HepG2 (cell line): ENCODE measurements at regions not wholly inside any gene's neighbourhood (a gene's known extent, or its start where the extent isn't known, plus 50 kb on each side); places are given as distances from the start of the nearest gene placed in this dataset.

ENCODE experiments used
- ATAC-seq: fragments of 200-7000 bp; cut with Tn5 transposase; 3 replicates; pipeline ENCODE4 v1.9.1; 2020; ENCODE audit warnings: mild to moderate bottlenecking, moderate library complexity
- BruUV-seq: library from RNA; stranded (reverse); fragments of 400-500 nt; replicated peaks from 2 replicates; lab custom pipeline; 2021; lab: Mats Ljungman, UMichigan
- CTCF ChIA-PET: fragments of 300-600 bp; formaldehyde crosslinking; extraction: SDS; loops from one replicate; lab custom pipeline; 2021; ENCODE audit warnings: low total read pairs, inconsistent platforms, low intra/inter-chr PET ratio; lab: Yijun Ruan, JAX
- POLR2A ChIA-PET: fragments of 350-600 bp; sonication (Branson Sonifier 250); formaldehyde crosslinking; loops from one replicate; lab custom pipeline; 2020; ENCODE audit warnings: antibody characterized with exemption, inconsistent platforms; lab: Yijun Ruan, JAX
- DNase-seq: peaks from one replicate; pipeline ENCODE4 v3.0.0-alpha.2; 2015; ENCODE audit warnings: low spot score
- FAIRE-seq: peaks from 3 replicates; lab custom pipeline; 2011; peaks lifted over from hg19 to GRCh38; lab: Jason Lieb, UNC
- H2AFZ ChIP-seq: one replicate; pipeline ENCODE4 v1.6.1; 2011; ENCODE audit warnings: low read length, inconsistent platforms
- H3K27ac ChIP-seq: fragments of 300-600 bp; 3 replicates; pipeline ENCODE4 v1.8.0; 2011; ENCODE audit warnings: mixed run types, mild to moderate bottlenecking, mixed read lengths, low read length, inconsistent platforms; ENCODE audit not compliant: insufficient read depth; ENCODE audit errors: extremely low read length
- H3K27me3 ChIP-seq, 2 experiments: fragments of 200-600 bp in 1 of 2; 2 replicates in 1 of 2; 3 replicates in 1 of 2; pipeline versions ENCODE4 v1.6.0 to v1.8.0; 2011; ENCODE audit warnings: low read length in 2 of 2, mild to moderate bottlenecking in 2 of 2, moderate library complexity in 2 of 2, inconsistent platforms in 1 of 2; ENCODE audit not compliant: insufficient read depth in 2 of 2, control insufficient read depth in 1 of 2
- H3K36me3 ChIP-seq, 2 experiments: fragments of 200-600 bp in 1 of 2; replicated peaks in 1 of 2; 2 replicates in 1 of 2; 3 replicates in 1 of 2; pipeline versions ENCODE4 v1.5.1 to v1.8.0; 2011; ENCODE audit warnings: low read length in 2 of 2, inconsistent platforms in 1 of 2; ENCODE audit not compliant: insufficient read depth in 2 of 2, control insufficient read depth in 1 of 2
- H3K4me1 ChIP-seq: 2 replicates; pipeline ENCODE4 v1.5.1; 2012; ENCODE audit warnings: low read length, inconsistent platforms; ENCODE audit not compliant: insufficient read depth
- H3K4me2 ChIP-seq: 2 replicates; pipeline ENCODE4 v1.6.0; 2011; ENCODE audit warnings: low read depth, low read length, inconsistent platforms
- H3K4me3 ChIP-seq, 3 experiments: fragments of 200-600 bp in 1 of 3; sonication (generic), shearing (Covaris generic) in 1 of 3; replicated peaks in 1 of 3; 2 replicates each; pipeline ENCODE4 v1.5.1; 2011 to 2016; ENCODE audit warnings: low read length in 3 of 3, inconsistent platforms in 2 of 3, low read depth in 2 of 3, mild to moderate bottlenecking in 2 of 3, control low read depth in 1 of 3, mixed read lengths in 1 of 3; ENCODE audit not compliant: insufficient read depth in 1 of 3
- H3K79me2 ChIP-seq: one replicate; pipeline ENCODE4 v1.6.1; 2011; ENCODE audit warnings: low read length, inconsistent platforms; ENCODE audit not compliant: insufficient read depth
- H3K9ac ChIP-seq: 2 replicates; pipeline ENCODE4 v1.6.0; 2011; ENCODE audit warnings: mild to moderate bottlenecking, low read depth, low read length, inconsistent platforms; ENCODE audit not compliant: insufficient read depth
- H3K9me3 ChIP-seq: 2 replicates; pipeline ENCODE4 v1.5.1; 2012; ENCODE audit warnings: mild to moderate bottlenecking, low read length
- H4K20me1 ChIP-seq: 2 replicates; pipeline ENCODE4 v1.6.0; 2011; ENCODE audit warnings: inconsistent platforms, mild to moderate bottlenecking, low read length, moderate library complexity; ENCODE audit not compliant: insufficient read depth
- CENPBD1 ChIP-seq: sonication (generic); formaldehyde crosslinking; IDR thresholded peaks from 2 replicates; pipeline ENCODE4 v1.8.0; 2022; ENCODE audit warnings: missing genetic modification reagents, low read depth, mild to moderate bottlenecking, borderline replicate concordance
- HNF1A ChIP-seq, 2 experiments: sonication (generic) in 1 of 2; formaldehyde crosslinking in 1 of 2; IDR thresholded peaks; 2 replicates each; pipeline versions ENCODE4 v1.4.0 to v1.6.1; 2016 to 2020; ENCODE audit warnings: borderline replicate concordance in 1 of 2, low read depth in 1 of 2, mild to moderate bottlenecking in 1 of 2, missing genetic modification reagents in 1 of 2
- MEF2D ChIP-seq: sonication (generic); formaldehyde crosslinking; IDR thresholded peaks from 2 replicates; pipeline ENCODE4 v1.5.1; 2020; ENCODE audit warnings: mild to moderate bottlenecking, missing genetic modification reagents
- MIER2 ChIP-seq: IDR thresholded peaks from 2 replicates; pipeline ENCODE4 v1.6.1; 2016; ENCODE audit warnings: missing biosample characterization, missing genetic modification reagents
- MXI1 ChIP-seq: IDR thresholded peaks from 3 replicates; pipeline ENCODE4 v1.6.1; 2012; ENCODE audit warnings: low read depth, low read length, inconsistent platforms, borderline replicate concordance
- NR2C2 ChIP-seq: sonication (generic); formaldehyde crosslinking; IDR thresholded peaks from 2 replicates; pipeline ENCODE4 v1.4.0; 2020; ENCODE audit warnings: missing genetic modification reagents, mild to moderate bottlenecking, moderate library complexity, borderline replicate concordance
- NR2F2 ChIP-seq: IDR thresholded peaks from 2 replicates; pipeline ENCODE4 v1.6.1; 2012; ENCODE audit warnings: low read depth, inconsistent platforms, borderline replicate concordance
- NR2F6 ChIP-seq, 2 experiments: IDR thresholded peaks; 2 replicates each; pipeline ENCODE4 v1.6.1; 2016; ENCODE audit warnings: antibody characterized with exemption in 1 of 2, mild to moderate bottlenecking in 1 of 2
- TRAFD1 ChIP-seq: sonication (generic); formaldehyde crosslinking; IDR thresholded peaks from 2 replicates; pipeline ENCODE4 v1.5.1; 2020; ENCODE audit warnings: missing genetic modification reagents, mild to moderate bottlenecking, borderline replicate concordance
- ZBTB2 ChIP-seq: sonication (generic); formaldehyde crosslinking; IDR thresholded peaks from 2 replicates; pipeline ENCODE4 v1.8.0; 2022; ENCODE audit warnings: low read depth, missing genetic modification reagents
- ZNF317 ChIP-seq: sonication (generic); formaldehyde crosslinking; IDR thresholded peaks from 2 replicates; pipeline ENCODE4 v1.5.0; 2020; ENCODE audit warnings: mild to moderate bottlenecking, missing genetic modification reagents
- ZNF33A ChIP-seq: sonication (generic); formaldehyde crosslinking; IDR thresholded peaks from 2 replicates; pipeline ENCODE4 v1.5.1; 2020; ENCODE audit warnings: missing genetic modification reagents, mild to moderate bottlenecking, moderate library complexity, borderline replicate concordance
- ZNF432 ChIP-seq: sonication (generic); formaldehyde crosslinking; IDR thresholded peaks from 2 replicates; pipeline ENCODE4 v1.5.0; 2020; ENCODE audit warnings: missing genetic modification reagents, mild to moderate bottlenecking, borderline replicate concordance
- WGBS: methylation state at CpG from one replicate; pipeline ENCODE4 v1.1.6; 2017; ENCODE audit warnings: low lambda C conversion rate; 5-methylcytosine and 5-hydroxymethylcytosine counted together
- in situ Hi-C: cut with HindIII; loops from 2 replicates; pipeline ENCODE4 v1.10.0; 2017; ENCODE audit warnings: low pct_unique_long_range_greater_than_20kb; ENCODE audit not compliant: extremely low pct_ligation_motif_present
- intact Hi-C: fragments of 100-400 bp; cut with micrococcal nuclease; formaldehyde crosslinking; loops from one replicate; pipeline ENCODE4 v1.10.0; 2022; ENCODE audit not compliant: unreplicated experiment

GRCh38 chr6:81534934-81535465, 217.5 kb downstream of the TENT5A start:
- Histone ChIP-seq H3K27ac (no peak overlapping the region), H2AFZ (no peak overlapping the region), H3K79me2 (no peaks in the 10 kb centered on the region), H3K4me1 (no peaks in the 10 kb centered on the region), H4K20me1 (no peaks in the 10 kb centered on the region), H3K9me3 (no peaks in the 10 kb centered on the region), H3K36me3 (no peaks in the 10 kb centered on the region), H3K4me3 (no peak overlapping the region), H3K27me3 (no peaks in the 10 kb centered on the region), H3K9ac (no peak overlapping the region), H3K4me2 (no peak overlapping the region)
- ChIA-PET POLR2A (no interaction called here), CTCF (no interaction called here)
- FAIRE-seq (no peak), DNase-seq (no peak), ATAC-seq (no peak)
- in situ Hi-C loops (no loop called here), intact Hi-C loops (no loop called here)
- BruUV-seq, result no TSS peak
- 5% methylated on average over 2 of the region's 2 CpGs for WGBS
- no peak for TF ChIP-seq MIER2 (CRISPR knock-in tag)
- TF ChIP-seq ZNF33A, result no peak
- TF ChIP-seq MXI1, result no peak
- TF ChIP-seq TRAFD1 (CRISPR knock-in tag), result no peak
- TF ChIP-seq ZBTB2 (CRISPR knock-in tag), result no peak
- TF ChIP-seq CENPBD1 (CRISPR knock-in tag), result no peak
- no peak for TF ChIP-seq NR2C2
- no peak for TF ChIP-seq HNF1A (IDR thresholded peaks at IDR 0.05; ENCODE audit: low read depth)
- no peak for TF ChIP-seq HNF1A (CRISPR knock-in tag; IDR thresholded peaks at IDR 0.05; ENCODE audit: borderline replicate concordance)
- TF ChIP-seq MEF2D (CRISPR knock-in tag), result no peak
- no peak for TF ChIP-seq ZNF317 (CRISPR knock-in tag)
- TF ChIP-seq NR2F2, result no peak
- TF ChIP-seq ZNF432 (CRISPR knock-in tag), result no peak
- TF ChIP-seq NR2F6 (IDR thresholded peaks at IDR 0.05), result no peak
- TF ChIP-seq NR2F6 (CRISPR knock-in tag; IDR thresholded peaks at IDR 0.05), result no peak
